GM12801 (cell line): ENCODE measurements at regions not wholly inside any gene's neighbourhood (a gene's known extent, or its start where the extent isn't known, plus 50 kb on each side); places are given as distances from the start of the nearest gene placed in this dataset.

Experiments
- TF ChIP-seq, protein P1 (sequence below): IDR thresholded peaks from one replicate; pipeline ENCODE4 v1.5.1; 2011; ENCODE audit warnings: control low read depth; ENCODE audit not compliant: insufficient read length; ENCODE audit errors: extremely low read depth

DNA sequence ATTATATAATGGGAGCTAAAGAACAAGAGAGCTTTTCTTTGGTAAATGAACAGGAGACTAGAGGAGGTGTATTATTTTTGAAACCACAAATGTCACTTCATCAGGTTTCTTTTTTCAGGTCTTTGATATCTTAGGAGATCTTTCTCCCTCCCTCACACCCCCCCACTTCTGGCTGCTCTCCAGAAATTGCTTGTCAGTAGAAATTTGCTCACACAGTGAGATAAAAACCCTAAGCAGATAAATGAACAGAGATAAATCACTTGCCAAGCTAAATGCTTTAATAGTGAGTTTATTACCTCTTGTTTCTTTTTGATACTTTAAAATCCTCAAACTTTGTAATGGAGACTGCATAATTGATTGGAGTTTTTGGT is 421.2 kb upstream of the TENM3 start:
- TF ChIP-seq, protein P1, sequence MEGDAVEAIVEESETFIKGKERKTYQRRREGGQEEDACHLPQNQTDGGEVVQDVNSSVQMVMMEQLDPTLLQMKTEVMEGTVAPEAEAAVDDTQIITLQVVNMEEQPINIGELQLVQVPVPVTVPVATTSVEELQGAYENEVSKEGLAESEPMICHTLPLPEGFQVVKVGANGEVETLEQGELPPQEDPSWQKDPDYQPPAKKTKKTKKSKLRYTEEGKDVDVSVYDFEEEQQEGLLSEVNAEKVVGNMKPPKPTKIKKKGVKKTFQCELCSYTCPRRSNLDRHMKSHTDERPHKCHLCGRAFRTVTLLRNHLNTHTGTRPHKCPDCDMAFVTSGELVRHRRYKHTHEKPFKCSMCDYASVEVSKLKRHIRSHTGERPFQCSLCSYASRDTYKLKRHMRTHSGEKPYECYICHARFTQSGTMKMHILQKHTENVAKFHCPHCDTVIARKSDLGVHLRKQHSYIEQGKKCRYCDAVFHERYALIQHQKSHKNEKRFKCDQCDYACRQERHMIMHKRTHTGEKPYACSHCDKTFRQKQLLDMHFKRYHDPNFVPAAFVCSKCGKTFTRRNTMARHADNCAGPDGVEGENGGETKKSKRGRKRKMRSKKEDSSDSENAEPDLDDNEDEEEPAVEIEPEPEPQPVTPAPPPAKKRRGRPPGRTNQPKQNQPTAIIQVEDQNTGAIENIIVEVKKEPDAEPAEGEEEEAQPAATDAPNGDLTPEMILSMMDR = no peak

DNA sequence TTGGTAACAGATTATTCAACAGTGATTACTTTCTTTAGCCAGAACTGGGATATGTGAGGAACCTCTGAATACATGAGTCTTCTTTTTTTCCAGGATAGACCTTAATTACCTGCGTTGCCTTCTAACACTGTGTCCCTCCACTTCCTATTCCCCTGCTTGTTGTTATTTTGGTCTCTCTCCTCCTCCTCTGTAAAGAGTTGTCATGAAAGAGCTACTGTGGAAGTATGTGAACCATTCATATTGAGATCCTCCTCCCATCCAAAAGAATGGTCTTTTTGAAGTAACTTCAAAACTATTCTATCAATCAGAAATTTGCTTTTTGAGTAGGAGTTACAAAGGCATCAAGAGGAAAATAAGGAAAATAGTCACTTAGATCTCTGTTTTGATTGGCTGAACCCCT is 420.0 kb upstream of the TENM3 start:
- TF ChIP-seq, protein P1 = no peak

GRCh38 chr4:181823645-181824044 is 419.6 kb upstream of the TENM3 start:
- TF ChIP-seq, protein P1 = no peak

DNA sequence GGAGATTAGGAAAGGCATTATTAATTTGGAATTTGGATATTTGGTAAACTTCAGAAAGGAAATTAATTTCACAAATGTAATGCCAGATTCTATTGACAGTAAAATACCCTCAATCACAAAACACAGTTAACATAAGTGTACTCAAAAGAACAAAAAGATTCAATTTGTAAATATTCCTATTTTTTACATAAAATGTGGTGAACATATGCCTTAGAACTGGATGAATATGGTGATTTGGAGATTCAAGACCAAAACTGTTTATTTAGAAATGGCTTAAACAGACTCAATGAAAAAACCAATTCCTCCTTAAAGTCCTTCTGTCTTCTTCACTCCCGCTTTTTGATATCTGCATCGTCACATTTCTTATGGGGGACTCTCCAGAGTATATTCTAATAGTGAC is 417.6 kb upstream of the TENM3 start:
- TF ChIP-seq, protein P1 = no peak

- TF ChIP-seq, protein P1 = no peak
Observed at GRCh38 chr4:181827246-181827645, 416.0 kb upstream of the TENM3 start.

GRCh38 chr4:181830404-181831035 is 412.7 kb upstream of the TENM3 start:
- TF ChIP-seq, protein P1 = no peak

- TF ChIP-seq, protein P1 = no peak
Observed at GRCh38 chr4:181834071-181834470, 409.1 kb upstream of the TENM3 start.

DNA sequence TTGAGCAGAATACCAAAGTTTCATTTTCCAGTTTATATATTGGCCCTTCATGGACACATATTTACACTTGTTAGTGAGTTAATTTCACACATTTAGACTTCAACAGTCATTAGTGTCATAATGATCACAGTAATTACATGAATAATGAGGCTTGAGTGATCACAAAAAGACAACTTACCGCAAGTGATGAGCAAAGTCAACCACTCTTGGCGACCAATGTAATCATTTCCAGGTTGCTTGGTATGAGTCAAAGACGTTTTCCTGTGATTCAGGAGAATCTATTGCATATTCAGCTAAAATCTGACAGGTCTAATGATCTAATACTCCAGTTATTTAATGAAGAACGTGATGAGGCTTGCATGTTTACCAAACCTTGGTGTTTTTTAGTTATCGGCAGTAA is 407.9 kb upstream of the TENM3 start:
- TF ChIP-seq, protein P1 = no peak
